GM12878 (cell line): ENCODE measurements at regions not wholly inside any gene's neighbourhood (a gene's known extent, or its start where the extent isn't known, plus 50 kb on each side); places are given as distances from the start of the nearest gene placed in this dataset.

Source experiments
- ATAC-seq: fragments of 200-7000 bp; cut with Tn5 transposase; 3 replicates; pipeline ENCODE4 v1.9.1; 2020; ENCODE audit warnings: mild to moderate bottlenecking, moderate library complexity
- BruUV-seq: library from RNA; stranded (reverse); fragments of 400-500 nt; replicated peaks from 2 replicates; lab custom pipeline; 2021; lab: Mats Ljungman, UMichigan
- CTCF ChIA-PET: fragments of 300-600 bp; sonication (Branson Sonifier 250); formaldehyde crosslinking; extraction: SDS; loops from one replicate; lab custom pipeline; 2021; ENCODE audit warnings: inconsistent platforms; lab: Yijun Ruan, JAX
- POLR2A ChIA-PET: fragments of 350-600 bp; formaldehyde crosslinking; extraction: SDS; loops from one replicate; lab custom pipeline; 2021; ENCODE audit warnings: inconsistent platforms; lab: Charles Lee
- RAD21 ChIA-PET: fragments of 300-600 bp; sonication (Branson Sonifier 250); formaldehyde crosslinking; loops from one replicate; lab custom pipeline; 2023; ENCODE audit warnings: antibody characterized with exemption; ENCODE audit not compliant: unreplicated experiment; lab: Charles Lee
- SMC1A ChIA-PET: fragments of 300-600 bp; sonication (Branson Sonifier 250); formaldehyde crosslinking; loops from one replicate; lab custom pipeline; 2023; ENCODE audit not compliant: unreplicated experiment, uncharacterized antibody; lab: Charles Lee
- DNase-seq: peaks from one replicate; pipeline ENCODE4 v3.0.0-alpha.2; 2011; ENCODE audit warnings: low read depth, low spot score
- FAIRE-seq: peaks from 3 replicates; lab custom pipeline; 2011; peaks lifted over from hg19 to GRCh38; lab: Jason Lieb, UNC
- H2AFZ ChIP-seq: 2 replicates; pipeline ENCODE4 v1.6.0; 2011; ENCODE audit warnings: low read depth, low read length, control low read depth; ENCODE audit not compliant: control insufficient read depth
- H3K27ac ChIP-seq: 2 replicates; pipeline ENCODE4 v1.5.1; 2011; ENCODE audit warnings: control low read depth; ENCODE audit not compliant: control insufficient read depth, insufficient read depth
- H3K27me3 ChIP-seq, 2 experiments: replicated peaks in 1 of 2; 2 replicates each; pipeline versions ENCODE4 v1.6.0 to v1.6.1; 2011; ENCODE audit warnings: low read length in 1 of 2; ENCODE audit not compliant: control insufficient read depth in 2 of 2, insufficient read depth in 2 of 2
- H3K36me3 ChIP-seq, 2 experiments: 2 replicates each; pipeline ENCODE4 v1.5.1; 2011; ENCODE audit warnings: low read length in 1 of 2; ENCODE audit not compliant: control insufficient read depth in 2 of 2, insufficient read depth in 2 of 2
- H3K4me1 ChIP-seq: 2 replicates; pipeline ENCODE4 v1.6.1; 2011; ENCODE audit warnings: mild to moderate bottlenecking, low read length, moderate library complexity, mixed read lengths; ENCODE audit not compliant: control insufficient read depth, insufficient read depth
- H3K4me2 ChIP-seq: 2 replicates; pipeline ENCODE4 v1.6.0; 2011; ENCODE audit warnings: control low read depth; ENCODE audit not compliant: control insufficient read depth, insufficient read depth
- H3K4me3 ChIP-seq: fragments of 200-600 bp; sonication (generic); 2 replicates; pipeline ENCODE4 v1.5.1; 2016
- H3K79me2 ChIP-seq: 2 replicates; pipeline ENCODE4 v1.6.0; 2011; ENCODE audit warnings: low read length; ENCODE audit not compliant: control insufficient read depth, insufficient read depth
- H3K9ac ChIP-seq: 2 replicates; pipeline ENCODE4 v1.8.0; 2011; ENCODE audit warnings: low read length, control low read depth, mixed read lengths; ENCODE audit not compliant: control insufficient read depth, insufficient read depth
- H3K9me3 ChIP-seq: replicated peaks from 3 replicates; pipeline ENCODE4 v1.5.1; 2011; ENCODE audit warnings: mild to moderate bottlenecking, low read length; ENCODE audit not compliant: control insufficient read depth, insufficient read depth
- H4K20me1 ChIP-seq: 2 replicates; pipeline ENCODE4 v1.6.0; 2011; ENCODE audit not compliant: control insufficient read depth, insufficient read depth
- BCL11A ChIP-seq: IDR thresholded peaks from 2 replicates; pipeline ENCODE4 v1.6.1; 2011; ENCODE audit warnings: low read depth, low read length
- DPF2 ChIP-seq: fragments of 450-650 bp; IDR thresholded peaks from 2 replicates; pipeline ENCODE4 v1.6.1; 2017; ENCODE audit warnings: mild to moderate bottlenecking
- ESRRA ChIP-seq: IDR thresholded peaks from 2 replicates; pipeline ENCODE4 v1.6.1; 2012; ENCODE audit warnings: mild to moderate bottlenecking, low read length, improper control_type of control experiment
- GABPA ChIP-seq: IDR thresholded peaks from 2 replicates; pipeline ENCODE4 v1.6.1; 2014; ENCODE audit warnings: antibody characterized with exemption, low read depth, mild to moderate bottlenecking, inconsistent platforms
- JUNB ChIP-seq: IDR thresholded peaks from 2 replicates; pipeline ENCODE4 v1.6.1; 2016; ENCODE audit warnings: antibody characterized with exemption, mild to moderate bottlenecking
- MEF2A ChIP-seq: IDR thresholded peaks from 2 replicates; pipeline ENCODE4 v1.6.1; 2011; ENCODE audit warnings: low read depth, mild to moderate bottlenecking, low read length, moderate library complexity; ENCODE audit not compliant: insufficient read depth
- RB1 ChIP-seq: fragments of 450-650 bp; formaldehyde crosslinking; IDR thresholded peaks from 2 replicates; pipeline ENCODE4 v1.6.1; 2017; ENCODE audit warnings: mild to moderate bottlenecking, borderline replicate concordance
- RELA ChIP-seq: fragments of 450-650 bp; IDR thresholded peaks from 2 replicates; pipeline ENCODE4 v1.8.0; 2014; ENCODE audit warnings: borderline replicate concordance; ENCODE audit not compliant: partially characterized antibody
- YY1 ChIP-seq: IDR thresholded peaks from 2 replicates; pipeline ENCODE4 v1.6.1; 2011; ENCODE audit warnings: low read depth, mild to moderate bottlenecking, low read length
- ZNF207 ChIP-seq: fragments of 450-650 bp; IDR thresholded peaks from 2 replicates; pipeline ENCODE4 v1.6.1; 2014; ENCODE audit warnings: antibody characterized with exemption, mild to moderate bottlenecking, borderline replicate concordance
- ZNF24 ChIP-seq: fragments of 450-650 bp; IDR thresholded peaks from 2 replicates; pipeline ENCODE4 v1.6.1; 2017; ENCODE audit warnings: antibody characterized with exemption, mild to moderate bottlenecking
- WGBS: methylation state at CpG from one replicate; pipeline ENCODE4 v1.1.6; 2016; ENCODE audit warnings: low lambda C conversion rate; ENCODE audit not compliant: insufficient replicate concordance, insufficient coverage; ENCODE audit errors: missing lambda C conversion rate; 5-methylcytosine and 5-hydroxymethylcytosine counted together
- in situ Hi-C: fragments of 300-500 bp; cut with MboI; formaldehyde crosslinking; loops from 9 replicates; pipeline ENCODE4 v1.14.3; 2018; ENCODE audit warnings: mixed read lengths
- intact Hi-C: fragments of 100-400 bp; cut with micrococcal nuclease; formaldehyde crosslinking; loops from one replicate; pipeline ENCODE4 v1.14.2; 2022; ENCODE audit not compliant: unreplicated experiment
- TF ChIP-seq, protein P1 (sequence below): IDR thresholded peaks from 2 replicates; pipeline ENCODE4 v1.6.1; 2011; ENCODE audit warnings: mild to moderate bottlenecking, low read depth, low read length, moderate library complexity; ENCODE audit not compliant: insufficient replicate concordance
- TF ChIP-seq, protein P2 (sequence below): fragments of 450-650 bp; IDR thresholded peaks from 2 replicates; pipeline ENCODE4 v1.6.1; 2017; ENCODE audit warnings: mild to moderate bottlenecking, moderate library complexity
- TF ChIP-seq, protein P3 (sequence below), 3 experiments: IDR thresholded peaks in 2 of 3; conservative IDR thresholded peaks in 1 of 3; 2 replicates each; pipeline ENCODE4 v1.5.1; 2011; ENCODE audit warnings: low read depth in 3 of 3, low read length in 3 of 3, mild to moderate bottlenecking in 3 of 3, control low read depth in 2 of 3, moderate library complexity in 2 of 3, inconsistent platforms in 1 of 3, mixed read lengths in 1 of 3; ENCODE audit not compliant: control insufficient read depth in 2 of 3, insufficient read depth in 1 of 3; ENCODE audit errors: extremely low read depth in 1 of 3

GRCh38 chr4:1542516-1543320, 136.5 kb upstream of the NKX1-1 start:
- H4K20me1 ChIP-seq: no peaks in the 10 kb centered on the region
- ChIA-PET RAD21 (no interaction called here), POLR2A (no interaction called here), CTCF (no interaction called here), SMC1A (no interaction called here)
- H3K36me3 ChIP-seq: no peaks in the 10 kb centered on the region
- no peaks in the 10 kb centered on the region for H3K27me3 ChIP-seq
- 41% methylated on average over 27 of the region's 27 CpGs for WGBS
- no peak overlapping the region for H3K9ac ChIP-seq
- BruUV-seq: no TSS peak
- no peak overlapping the region for H2AFZ ChIP-seq
- DNase-seq: no peak
- H3K4me2 ChIP-seq: no peak overlapping the region
- H3K27ac ChIP-seq: no peak overlapping the region
- intact Hi-C loops: no loop called here
- no peak overlapping the region for H3K4me3 ChIP-seq
- no peak for FAIRE-seq
- H3K9me3 ChIP-seq: no peaks in the 10 kb centered on the region
- H3K4me1 ChIP-seq: no peaks in the 10 kb centered on the region
- H3K79me2 ChIP-seq: no peaks in the 10 kb centered on the region
- no peak for ATAC-seq
- in situ Hi-C loops: no loop called here
- TF ChIP-seq GABPA (no peak), BCL11A (no peak), ZNF207 (no peak), RELA (no peak), RB1 (no peak), MEF2A (no peak), JUNB (no peak), ESRRA (no peak), DPF2 (no peak), YY1 (no peak), ZNF24 (no peak)
- TF ChIP-seq, protein P1, sequence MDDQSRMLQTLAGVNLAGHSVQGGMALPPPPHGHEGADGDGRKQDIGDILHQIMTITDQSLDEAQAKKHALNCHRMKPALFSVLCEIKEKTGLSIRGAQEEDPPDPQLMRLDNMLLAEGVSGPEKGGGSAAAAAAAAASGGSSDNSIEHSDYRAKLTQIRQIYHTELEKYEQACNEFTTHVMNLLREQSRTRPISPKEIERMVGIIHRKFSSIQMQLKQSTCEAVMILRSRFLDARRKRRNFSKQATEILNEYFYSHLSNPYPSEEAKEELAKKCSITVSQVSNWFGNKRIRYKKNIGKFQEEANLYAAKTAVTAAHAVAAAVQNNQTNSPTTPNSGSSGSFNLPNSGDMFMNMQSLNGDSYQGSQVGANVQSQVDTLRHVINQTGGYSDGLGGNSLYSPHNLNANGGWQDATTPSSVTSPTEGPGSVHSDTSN: no peak
- TF ChIP-seq, protein P2, sequence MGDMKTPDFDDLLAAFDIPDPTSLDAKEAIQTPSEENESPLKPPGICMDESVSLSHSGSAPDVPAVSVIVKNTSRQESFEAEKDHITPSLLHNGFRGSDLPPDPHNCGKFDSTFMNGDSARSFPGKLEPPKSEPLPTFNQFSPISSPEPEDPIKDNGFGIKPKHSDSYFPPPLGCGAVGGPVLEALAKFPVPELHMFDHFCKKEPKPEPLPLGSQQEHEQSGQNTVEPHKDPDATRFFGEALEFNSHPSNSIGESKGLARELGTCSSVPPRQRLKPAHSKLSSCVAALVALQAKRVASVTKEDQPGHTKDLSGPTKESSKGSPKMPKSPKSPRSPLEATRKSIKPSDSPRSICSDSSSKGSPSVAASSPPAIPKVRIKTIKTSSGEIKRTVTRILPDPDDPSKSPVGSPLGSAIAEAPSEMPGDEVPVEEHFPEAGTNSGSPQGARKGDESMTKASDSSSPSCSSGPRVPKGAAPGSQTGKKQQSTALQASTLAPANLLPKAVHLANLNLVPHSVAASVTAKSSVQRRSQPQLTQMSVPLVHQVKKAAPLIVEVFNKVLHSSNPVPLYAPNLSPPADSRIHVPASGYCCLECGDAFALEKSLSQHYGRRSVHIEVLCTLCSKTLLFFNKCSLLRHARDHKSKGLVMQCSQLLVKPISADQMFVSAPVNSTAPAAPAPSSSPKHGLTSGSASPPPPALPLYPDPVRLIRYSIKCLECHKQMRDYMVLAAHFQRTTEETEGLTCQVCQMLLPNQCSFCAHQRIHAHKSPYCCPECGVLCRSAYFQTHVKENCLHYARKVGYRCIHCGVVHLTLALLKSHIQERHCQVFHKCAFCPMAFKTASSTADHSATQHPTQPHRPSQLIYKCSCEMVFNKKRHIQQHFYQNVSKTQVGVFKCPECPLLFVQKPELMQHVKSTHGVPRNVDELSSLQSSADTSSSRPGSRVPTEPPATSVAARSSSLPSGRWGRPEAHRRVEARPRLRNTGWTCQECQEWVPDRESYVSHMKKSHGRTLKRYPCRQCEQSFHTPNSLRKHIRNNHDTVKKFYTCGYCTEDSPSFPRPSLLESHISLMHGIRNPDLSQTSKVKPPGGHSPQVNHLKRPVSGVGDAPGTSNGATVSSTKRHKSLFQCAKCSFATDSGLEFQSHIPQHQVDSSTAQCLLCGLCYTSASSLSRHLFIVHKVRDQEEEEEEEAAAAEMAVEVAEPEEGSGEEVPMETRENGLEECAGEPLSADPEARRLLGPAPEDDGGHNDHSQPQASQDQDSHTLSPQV: no peak
- TF ChIP-seq, protein P3, sequence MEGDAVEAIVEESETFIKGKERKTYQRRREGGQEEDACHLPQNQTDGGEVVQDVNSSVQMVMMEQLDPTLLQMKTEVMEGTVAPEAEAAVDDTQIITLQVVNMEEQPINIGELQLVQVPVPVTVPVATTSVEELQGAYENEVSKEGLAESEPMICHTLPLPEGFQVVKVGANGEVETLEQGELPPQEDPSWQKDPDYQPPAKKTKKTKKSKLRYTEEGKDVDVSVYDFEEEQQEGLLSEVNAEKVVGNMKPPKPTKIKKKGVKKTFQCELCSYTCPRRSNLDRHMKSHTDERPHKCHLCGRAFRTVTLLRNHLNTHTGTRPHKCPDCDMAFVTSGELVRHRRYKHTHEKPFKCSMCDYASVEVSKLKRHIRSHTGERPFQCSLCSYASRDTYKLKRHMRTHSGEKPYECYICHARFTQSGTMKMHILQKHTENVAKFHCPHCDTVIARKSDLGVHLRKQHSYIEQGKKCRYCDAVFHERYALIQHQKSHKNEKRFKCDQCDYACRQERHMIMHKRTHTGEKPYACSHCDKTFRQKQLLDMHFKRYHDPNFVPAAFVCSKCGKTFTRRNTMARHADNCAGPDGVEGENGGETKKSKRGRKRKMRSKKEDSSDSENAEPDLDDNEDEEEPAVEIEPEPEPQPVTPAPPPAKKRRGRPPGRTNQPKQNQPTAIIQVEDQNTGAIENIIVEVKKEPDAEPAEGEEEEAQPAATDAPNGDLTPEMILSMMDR (IDR thresholded peaks at IDR 0.05 in 2 of 3, conservative IDR thresholded peaks at IDR 0.05 in 1 of 3; ENCODE audit: control insufficient read depth in 2 of 3, extremely low read depth in 1 of 3, insufficient read depth in 1 of 3, low read depth in 3 of 3, low read length in 3 of 3): no peak
